Adrenal gland (tissue), 5 donors: ENCODE measurements at regions not wholly inside any gene's neighbourhood (a gene's known extent, or its start where the extent isn't known, plus 50 kb on each side); places are given as distances from the start of the nearest gene placed in this dataset.

Experiments
- POLR2A ChIP-seq, 2 donors: fragments of 450-650 bp; IDR thresholded peaks; one replicate each; pipeline ENCODE4 v1.6.1; 2017; ENCODE audit warnings: antibody characterized with exemption in 2 of 2, mild to moderate bottlenecking in 2 of 2, moderate library complexity in 1 of 2
- TF ChIP-seq, protein P1 (sequence below), 6 experiments: fragments of 450-650 bp in 4 of 6; fragments of 200-600 bp in 2 of 6; sonication (generic) in 1 of 6; IDR thresholded peaks; 1 replicate in 5 of 6; 2 replicates in 1 of 6; pipeline versions ENCODE4 v1.5.1 to v1.8.0; 2016 to 2021; ENCODE audit warnings: antibody characterized with exemption in 6 of 6, mild to moderate bottlenecking in 2 of 6, moderate library complexity in 1 of 6
- donor health status: DM: no; HTN: no; CAD: no.

- TF ChIP-seq, protein P1, sequence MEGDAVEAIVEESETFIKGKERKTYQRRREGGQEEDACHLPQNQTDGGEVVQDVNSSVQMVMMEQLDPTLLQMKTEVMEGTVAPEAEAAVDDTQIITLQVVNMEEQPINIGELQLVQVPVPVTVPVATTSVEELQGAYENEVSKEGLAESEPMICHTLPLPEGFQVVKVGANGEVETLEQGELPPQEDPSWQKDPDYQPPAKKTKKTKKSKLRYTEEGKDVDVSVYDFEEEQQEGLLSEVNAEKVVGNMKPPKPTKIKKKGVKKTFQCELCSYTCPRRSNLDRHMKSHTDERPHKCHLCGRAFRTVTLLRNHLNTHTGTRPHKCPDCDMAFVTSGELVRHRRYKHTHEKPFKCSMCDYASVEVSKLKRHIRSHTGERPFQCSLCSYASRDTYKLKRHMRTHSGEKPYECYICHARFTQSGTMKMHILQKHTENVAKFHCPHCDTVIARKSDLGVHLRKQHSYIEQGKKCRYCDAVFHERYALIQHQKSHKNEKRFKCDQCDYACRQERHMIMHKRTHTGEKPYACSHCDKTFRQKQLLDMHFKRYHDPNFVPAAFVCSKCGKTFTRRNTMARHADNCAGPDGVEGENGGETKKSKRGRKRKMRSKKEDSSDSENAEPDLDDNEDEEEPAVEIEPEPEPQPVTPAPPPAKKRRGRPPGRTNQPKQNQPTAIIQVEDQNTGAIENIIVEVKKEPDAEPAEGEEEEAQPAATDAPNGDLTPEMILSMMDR (IDR thresholded peaks at IDR 0.05): no peak
- TF ChIP-seq POLR2A (IDR thresholded peaks at IDR 0.05): no peak
Observed at GRCh38 chr2:190136825-190137224, 74.3 kb upstream of the MSTN start.
